Stimulated activated CD8-positive, alpha-beta memory T cell treated with anti-CD3 and anti-CD28 coated beads, Interleukin-2, amount 100 ng/mL, for 48 hours (primary cell): ENCODE measurements at regions not wholly inside any gene's neighbourhood (a gene's known extent, or its start where the extent isn't known, plus 50 kb on each side); places are given as distances from the start of the nearest gene placed in this dataset.
"Not testable (repeated sequence)": the region's sequence is repeated elsewhere in the genome, so short reads cannot be mapped to it uniquely, and the experiment has no call there.

Source experiments
- DNase-seq, 2 donors: peaks; one replicate each; pipeline ENCODE4 v3.0.0-alpha.2; 2020; ENCODE audit warnings: low read depth in 2 of 2

DNA sequence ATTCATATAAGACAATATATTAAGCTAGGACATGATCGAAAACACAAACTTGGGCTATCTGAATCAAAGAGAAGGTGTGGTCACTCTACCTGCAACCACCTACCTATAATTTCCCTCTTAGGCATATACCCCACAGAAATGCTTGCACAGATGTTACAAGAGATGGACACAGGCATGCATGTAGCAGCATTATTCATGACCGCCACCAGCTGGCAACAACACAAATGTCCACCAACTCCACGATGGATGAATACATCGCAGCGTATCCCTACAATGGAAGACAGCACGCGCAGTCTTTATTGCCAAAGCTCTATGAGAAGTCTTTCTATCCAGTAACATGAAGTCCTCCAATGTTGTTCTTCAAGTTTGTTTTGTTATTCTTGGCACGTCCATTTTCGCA, 90.8 kb downstream of the ARL4C start:
- DNase-seq = no peak

DNA sequence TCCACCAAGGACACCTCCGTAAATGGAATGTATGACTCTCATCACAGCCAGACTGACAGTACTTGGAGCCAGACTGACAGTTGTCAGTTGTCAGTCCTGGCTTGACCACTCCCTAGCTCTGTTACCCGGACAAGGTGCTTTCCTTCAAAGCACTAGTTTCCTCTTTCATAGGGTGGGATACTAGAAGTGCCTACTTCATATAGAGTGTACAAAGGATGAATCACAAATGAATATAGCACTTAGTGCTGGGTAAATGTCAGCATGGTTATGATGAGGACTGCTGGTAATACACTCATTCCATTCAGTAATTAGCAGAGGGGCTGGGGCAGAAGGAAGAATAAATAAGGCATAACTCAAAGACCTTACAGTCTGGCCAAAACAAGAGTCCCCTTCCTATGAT, 91.4 kb downstream of the ARL4C start:
- no peak for DNase-seq

DNA sequence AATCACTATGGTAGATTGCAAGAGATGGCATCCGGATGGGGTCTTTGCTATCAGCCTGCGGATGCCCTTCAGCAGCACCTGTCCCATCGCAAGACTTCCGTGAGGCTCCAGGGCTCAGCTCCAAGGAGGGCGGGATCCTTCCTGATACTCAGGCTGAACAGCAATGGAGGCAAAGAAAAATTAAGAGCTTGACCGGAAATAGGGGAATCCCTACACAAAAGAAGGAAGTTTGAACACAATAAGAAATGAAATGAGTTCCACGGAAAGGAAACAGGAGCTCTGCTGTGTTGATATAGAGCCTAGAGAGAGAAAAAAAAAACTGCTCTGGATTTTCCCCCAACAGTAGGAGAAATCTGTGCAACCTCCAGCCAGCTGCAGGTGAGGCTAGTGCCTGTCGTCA, 91.9 kb downstream of the ARL4C start:
- DNase-seq = no peak

DNA sequence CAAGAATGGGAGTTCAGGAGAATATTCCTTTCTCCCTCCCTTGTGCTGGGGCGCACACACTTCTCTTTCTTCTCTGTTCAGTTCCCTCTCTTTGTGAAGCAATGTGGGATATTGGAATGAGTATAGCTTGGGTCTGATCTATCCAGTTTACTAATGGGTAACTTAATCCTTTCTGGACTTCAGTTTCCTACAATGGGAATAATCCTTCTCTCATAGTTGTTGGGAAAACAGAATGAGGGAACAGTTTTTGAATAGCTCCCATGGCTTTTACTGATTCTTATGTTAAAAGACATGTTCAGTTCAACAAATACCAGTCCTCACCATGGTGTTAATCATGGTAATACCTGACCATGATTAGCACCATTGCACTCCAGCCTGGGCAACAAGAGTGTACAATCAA, 93.1 kb downstream of the ARL4C start:
- DNase-seq = no peak

DNA sequence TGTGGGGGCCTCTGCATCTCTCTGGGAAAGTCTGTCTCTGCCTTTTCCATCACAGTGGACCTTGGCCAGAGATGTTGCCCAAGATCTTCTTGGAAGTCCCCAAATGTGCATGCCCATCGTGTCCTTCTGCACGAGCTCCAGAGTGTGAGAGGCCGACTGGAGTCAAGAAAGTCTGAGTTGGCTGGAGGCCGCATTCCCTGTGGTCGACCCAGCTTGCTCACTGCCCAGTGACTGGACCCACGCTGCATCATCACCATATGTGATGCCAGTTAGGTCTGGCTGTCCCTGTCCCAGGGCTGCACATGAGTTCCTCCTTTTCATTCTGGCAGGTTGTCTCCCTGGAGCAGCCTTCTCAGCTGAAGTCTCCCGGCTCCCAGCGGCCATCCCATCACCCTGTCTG, 93.8 kb downstream of the ARL4C start:
- DNase-seq = no peak

DNA sequence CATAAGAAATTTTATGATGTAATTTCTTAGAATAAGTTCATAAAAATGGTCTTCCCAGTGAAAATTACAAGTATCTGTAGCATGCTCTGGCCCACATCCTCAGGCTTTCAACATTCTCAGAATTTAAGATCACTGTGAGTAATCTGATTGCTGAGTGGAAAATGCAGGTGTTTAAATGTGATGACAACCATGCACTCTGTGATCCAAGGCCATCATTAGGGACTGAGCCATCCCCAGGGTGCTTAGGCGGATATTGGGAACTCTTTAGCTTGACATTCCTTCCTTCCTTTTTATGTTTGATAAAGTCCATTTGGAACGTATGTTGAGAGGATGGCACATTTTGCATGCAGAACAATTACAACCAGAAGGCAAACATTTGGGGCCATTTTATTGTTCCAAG, 95.5 kb downstream of the ARL4C start:
- no peak for DNase-seq

DNA sequence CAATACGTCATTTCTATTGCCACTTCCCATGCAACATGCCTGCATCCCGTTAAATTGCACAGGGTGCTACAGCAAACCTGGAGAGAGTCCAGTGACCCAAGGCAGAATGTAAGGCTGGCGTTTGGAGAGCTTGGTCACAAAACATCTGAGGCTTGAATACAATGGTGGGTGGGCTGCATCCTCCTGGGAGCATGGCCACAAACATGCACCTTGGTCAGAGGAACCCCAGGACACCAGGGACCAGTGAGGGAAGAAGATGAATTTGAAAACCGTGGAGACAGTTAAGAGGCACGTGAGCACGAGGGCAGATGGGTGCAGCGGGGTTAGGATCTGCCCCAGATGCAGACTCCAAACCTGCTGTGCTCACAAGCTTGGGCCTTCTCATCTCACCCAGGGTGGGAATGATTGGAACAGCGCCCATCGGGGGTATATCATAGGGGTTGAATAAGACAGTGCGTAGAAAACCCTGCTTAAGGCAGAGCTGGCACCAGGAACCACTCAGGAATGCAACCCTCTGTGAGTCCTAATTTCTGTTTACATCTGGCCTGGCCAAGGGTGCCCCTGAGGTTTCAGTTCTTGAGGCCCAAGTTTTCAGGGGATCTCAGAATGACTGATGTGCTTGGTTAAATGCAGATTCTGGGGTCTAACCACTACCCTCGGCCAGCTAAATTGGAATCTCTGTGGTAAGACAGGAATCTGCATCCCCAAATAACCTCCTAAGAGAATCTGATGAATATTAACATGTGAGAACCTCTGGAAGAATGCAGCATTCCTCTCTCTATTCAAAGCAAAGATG, 97.2 kb downstream of the ARL4C start:
- DNase-seq = no peak

DNA sequence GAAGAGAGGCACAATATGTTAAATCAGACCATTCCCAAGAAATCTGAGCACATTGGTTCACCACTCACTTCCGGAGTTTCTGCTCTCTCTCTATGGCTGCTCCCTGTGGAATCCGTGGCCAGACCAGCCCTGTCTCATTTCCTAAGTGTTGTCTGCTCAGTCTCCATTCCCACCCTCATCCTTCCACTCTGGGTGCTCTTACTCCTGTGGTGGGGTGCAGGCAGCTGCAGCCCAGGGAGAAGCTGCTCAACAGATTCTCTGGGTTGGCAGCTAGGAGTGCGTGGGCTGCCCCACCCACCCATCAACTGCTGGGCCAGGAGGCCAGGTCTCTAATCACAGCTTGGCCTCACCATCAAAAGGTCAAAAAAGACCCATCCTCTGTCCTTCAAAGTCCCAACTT, 98.3 kb downstream of the ARL4C start:
- DNase-seq = no peak

DNA sequence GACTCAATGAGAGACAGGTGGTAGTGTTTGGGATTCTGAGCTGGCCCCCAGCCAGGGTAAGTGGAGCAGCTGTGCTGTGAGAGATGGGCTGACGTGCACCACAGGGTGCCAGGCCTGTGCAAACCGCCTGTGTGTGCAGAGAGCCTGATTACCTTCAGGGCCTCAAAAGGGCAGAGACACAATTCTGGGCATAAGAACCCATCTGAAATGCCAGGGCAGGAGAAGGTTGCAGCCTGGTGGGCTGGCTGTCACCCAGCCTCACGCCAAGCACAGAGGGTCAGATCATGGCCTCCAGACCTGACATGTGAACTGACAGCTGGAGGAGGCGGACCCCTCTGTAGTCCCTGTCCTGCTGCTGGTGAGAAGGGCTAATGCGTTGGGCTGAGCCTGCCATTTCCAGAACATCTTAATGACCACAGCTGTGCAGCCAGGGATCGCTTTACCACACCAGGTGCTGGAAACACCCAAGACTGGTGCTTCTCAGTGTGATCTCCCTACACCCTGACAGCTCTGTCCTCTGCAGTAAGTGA, 100.9 kb downstream of the ARL4C start:
- DNase-seq = no peak

DNA sequence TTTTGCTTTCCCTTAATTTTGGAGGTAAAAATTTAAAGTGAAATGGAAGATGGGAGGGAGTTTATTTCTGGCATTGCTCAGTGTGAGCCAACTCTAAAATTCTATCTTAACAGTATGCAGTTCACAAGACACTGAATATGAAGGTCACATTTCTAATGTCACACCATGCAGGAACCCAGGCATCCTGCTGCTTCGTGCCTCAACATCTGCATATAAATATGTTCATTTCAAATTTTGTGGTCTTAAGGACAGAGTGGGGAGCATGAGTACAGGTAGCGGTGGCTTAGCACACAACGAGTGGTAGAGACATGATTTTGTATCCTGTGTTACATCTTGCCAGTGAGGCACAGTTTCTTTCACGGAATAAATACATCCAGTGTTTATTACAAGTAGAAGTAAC, 102.4 kb downstream of the ARL4C start:
- no peak for DNase-seq

DNA sequence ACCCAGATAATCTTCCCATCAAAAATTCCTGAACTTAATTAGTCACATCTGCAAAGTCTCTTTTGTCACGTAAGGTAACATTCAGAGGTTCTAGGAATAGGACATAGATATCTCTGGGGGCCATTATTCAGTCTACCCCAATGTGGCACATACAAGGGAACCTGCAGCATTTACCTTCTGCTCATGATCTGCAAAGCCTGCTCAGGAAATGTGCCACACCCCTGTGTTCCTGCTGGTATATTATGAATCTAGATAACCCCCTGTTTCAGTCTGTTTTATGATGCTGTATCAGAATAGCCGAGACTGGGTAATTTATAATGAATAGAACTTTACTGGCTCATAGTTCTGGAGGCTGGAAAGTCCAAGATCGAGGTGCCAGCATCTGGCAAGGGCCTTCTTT, 103.5 kb downstream of the ARL4C start:
- no peak for DNase-seq

DNA sequence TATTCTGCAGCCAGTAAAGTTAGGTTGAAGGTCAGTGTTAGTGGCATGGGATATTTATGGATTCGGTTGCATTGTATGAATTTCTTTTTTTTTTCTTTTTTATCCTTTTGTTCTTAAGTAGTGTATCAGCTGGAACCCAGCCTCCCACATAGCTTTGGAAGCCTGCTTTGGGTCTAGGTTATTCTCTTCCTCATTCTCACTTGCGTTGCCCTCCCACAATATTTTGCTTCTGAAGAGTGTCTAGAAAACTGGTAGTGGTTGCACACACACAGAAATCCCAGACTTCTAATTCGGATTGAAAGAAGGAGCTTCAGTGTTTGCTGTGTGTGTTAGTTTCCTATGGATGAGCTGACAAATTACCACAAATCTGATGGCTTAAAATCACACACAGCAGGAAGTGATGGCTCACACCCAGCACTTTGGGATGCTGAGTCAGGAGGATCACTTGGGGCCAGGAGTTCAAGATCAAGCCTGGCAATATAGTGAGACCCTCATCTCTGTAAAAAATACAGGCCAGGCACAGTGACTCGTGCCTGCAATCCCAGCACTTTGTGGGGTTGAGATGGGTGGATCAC, 104.8 kb downstream of the ARL4C start:
- no peak for DNase-seq

DNA sequence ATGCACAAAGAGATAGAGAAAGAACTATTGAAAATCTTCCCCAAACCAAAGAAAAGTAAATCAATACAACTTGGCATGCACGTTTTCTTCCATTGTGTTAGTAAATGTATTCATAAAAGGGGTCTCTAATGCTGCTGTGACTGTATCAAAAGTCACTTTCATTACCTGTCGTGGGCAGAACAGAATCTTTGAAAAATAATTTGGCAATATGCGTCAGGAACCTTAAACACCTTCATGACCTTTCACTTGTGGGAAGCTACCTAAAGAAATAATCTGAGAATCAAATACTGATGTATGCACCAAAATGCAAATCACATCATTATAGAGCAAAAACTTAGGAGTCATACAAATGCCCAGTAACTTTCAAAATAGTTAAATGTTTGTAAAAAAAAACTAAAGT, 105.3 kb downstream of the ARL4C start:
- DNase-seq = no peak

DNA sequence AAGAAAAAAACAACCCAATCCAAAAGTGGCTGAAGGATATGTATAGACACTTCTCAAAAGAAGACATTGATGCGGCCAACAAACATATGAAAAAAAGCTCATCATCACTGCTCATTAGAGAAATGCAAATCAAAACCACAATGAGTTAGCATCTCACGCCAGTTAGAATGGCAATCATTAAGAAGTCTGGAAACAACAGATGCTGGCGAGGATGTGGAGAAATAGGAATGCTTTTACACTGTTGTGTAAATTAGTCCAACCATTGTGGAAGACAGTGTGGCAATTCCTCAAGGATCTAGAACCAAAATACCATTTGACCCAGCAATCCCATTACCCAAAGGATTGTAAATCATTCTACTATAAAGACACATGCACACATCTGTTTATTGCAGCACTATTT, 107.2 kb downstream of the ARL4C start:
- DNase-seq = not testable (repeated sequence)

DNA sequence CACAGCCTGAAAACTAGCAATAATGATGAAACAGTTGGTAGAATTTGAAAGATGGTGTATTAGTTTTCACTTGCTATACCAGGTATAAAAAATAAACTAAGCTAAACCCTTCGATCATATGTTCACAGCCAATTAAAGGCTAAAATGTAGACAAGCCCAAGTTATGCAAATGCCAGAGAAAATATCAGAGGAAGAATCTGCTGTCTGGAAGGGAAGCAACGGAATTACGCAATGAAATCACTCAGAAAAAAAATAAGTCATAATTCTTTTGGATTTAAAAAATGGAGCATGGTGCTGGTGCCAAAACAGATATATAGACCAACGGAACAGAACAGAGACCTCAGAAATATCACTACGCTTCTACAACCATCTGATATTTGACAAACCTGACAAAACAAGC, 108.3 kb downstream of the ARL4C start:
- DNase-seq = no peak

DNA sequence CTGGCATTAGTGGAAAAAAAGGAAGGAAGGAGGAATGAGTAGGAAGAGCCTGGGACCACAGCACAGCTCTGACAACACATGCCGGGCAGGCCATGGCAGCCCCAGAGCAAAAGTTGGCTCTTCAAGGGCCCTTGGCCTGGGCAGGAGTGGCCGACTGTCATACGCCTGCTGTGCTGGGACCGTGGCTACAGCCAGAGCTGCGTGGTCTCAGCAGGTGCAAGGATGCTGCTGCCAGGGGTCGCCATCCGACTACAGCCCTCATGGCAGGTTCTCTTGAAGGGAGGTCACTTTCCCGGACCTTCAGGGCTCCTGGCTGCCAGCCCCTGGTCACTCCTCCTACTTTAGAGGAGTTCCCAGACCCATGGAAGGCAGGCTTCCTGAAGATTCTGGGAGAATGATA, 109.9 kb downstream of the ARL4C start:
- DNase-seq = no peak

DNA sequence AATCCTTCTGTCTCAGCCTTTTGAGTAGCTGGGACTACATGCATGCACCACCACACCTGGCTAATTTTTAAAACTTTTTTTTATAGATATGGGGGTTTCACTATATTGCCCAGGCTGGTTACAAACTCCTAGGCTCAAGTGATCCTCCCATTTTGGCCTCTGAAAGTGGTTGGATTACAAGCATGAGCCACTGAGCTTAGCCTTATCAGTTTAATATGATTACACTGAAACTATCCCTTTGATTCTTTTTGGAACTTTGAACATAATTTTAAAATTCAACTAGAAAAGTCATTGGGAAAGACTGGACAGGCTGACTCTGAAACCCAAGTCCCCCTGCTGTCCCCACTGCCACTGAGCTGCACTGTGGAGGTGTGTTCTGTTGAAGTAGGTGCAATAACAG, 114.8 kb downstream of the ARL4C start:
- DNase-seq = no peak

DNA sequence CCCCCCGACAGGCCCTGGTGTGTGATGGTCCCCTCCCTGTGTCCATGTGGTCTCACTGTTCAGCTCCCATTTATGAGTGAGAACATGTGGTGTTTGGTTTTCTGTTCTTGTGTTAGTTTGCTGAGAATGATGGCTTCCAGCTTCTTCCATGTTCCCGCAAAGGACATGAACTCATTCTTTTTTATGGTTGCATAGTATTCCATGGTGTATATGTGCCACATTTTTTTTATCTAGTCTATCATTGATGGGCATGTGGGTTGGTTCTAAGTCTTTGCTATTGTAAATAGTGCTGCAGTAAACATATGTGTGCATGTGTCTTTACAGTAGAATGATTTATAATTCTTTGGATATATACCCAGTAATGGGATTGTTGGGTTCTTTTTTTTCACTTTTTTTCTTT, 117.9 kb downstream of the ARL4C start:
- DNase-seq = not testable (repeated sequence)

DNA sequence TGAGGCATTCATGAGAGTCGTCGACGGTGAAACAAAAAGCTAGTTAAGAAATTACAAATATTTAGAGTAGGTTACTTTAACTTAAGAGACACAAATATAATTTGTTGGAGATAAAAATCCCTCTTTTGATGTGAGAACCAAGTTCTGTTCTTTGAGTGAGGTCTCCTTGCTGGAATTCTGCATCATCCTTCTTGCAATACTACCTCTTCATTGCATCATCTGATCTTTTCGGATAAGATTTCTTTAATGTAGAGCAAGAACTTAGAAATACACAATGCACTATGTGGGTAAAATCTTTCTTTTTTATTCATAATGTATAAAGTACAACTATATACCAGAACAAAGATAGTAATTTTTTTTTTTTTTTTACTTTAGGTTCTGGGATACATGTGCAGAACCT, 118.4 kb downstream of the ARL4C start:
- DNase-seq = no peak

DNA sequence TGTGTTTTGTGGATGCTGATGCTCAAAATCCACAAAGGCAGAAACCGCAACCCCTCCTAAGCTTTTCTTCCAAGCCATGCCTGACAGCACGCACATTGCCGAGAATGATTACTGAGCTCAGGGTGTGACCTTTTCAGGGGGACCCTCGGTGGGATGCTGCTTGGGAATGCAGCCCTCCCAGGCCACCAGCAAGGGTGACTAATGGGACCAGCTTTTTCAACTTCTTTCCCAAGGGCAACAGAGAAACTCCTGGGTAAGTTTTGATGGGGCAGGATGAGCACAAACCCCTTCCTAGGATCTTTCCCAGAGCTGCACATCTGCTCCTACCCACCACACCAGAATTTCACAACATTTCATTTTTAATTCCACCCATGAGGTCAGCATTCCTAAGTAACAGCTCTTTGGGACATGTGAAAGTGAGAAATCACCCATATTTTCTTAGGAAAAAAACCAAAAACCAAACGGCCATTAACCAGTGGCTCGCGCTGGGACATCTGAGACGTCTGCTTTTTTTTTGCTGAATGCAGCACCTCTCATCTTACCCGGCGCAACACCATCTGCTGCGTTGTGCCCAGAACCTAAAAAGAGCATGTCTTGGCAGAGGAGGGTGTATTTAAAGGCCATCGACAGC, 119.0 kb downstream of the ARL4C start:
- DNase-seq = no peak

DNA sequence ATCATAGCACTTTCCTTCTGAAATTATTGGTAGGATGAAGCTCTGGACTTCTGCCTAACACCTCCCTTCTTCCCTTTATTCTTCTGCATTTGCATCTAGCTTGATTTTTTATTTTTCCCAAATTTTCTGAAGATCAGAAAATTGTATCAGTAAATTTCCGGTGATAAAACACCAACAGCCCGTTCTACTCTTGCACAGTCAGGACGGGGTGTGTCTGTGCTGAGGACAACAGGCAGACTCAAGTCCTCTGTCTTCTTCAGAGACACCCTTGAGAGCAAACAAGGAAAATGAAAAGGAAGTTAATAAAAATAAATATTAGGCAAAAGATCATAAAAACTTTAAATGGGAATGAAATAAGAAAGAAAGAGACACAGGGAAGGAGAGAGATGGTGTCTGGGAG, 120.7 kb downstream of the ARL4C start:
- no peak for DNase-seq

DNA sequence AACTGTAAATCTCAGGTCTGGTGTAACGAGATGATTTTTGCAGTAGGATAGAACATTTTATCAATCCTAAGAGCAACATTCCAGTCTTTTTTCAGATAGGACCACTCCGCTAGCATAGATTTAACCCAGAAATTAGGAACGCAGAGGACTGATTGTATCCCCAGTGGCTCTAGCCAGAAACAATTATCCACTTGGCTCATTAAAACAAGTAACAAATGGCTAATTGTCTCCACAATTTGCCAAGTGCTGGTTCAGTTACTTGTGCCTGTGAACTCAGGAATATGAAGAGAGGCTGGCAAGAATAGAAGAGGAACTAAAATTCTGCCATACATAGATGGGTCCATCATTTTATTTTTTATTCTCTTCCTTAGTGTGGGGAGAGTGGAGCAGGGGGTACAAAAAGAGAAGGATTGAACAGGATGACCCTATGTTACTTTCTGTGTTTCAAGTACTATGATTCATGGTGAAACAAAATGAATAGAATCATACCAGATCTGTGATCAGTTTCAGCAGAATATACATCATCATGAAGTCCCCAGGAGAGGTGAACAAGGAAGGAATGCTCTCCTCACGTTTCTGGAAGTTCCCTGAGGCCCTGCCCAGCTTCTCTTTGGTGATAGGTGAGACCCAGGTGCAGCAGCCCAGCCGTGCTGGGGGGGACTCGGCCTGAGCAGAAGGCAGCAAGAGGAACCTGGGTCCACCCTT, 121.6 kb downstream of the ARL4C start:
- DNase-seq = no peak

DNA sequence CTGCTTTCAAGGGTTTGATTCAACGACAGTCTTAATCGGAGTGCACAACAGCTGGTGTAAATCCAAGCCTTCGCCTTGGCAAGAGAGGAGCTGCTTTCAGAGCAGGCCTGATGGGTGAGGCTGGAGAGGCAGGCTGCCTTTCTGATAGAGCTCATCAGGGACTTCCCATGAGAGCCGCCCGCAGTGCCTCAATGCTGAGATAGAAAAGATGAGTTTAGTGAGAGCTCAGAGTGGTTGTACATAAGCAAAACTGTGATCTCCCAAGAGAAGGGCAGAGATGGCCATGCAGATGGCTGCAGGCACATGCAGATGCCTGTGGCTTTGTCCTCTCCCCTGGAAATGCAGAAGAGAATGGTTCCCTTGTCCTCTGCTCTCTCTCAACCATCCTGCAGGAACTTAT, 122.1 kb downstream of the ARL4C start:
- DNase-seq = no peak
